ENCODE measurements at regions not wholly inside any gene's neighbourhood (a gene's known extent, or its start where the extent isn't known, plus 50 kb on each side); places are given as distances from the start of the nearest gene placed in this dataset.

DNA sequence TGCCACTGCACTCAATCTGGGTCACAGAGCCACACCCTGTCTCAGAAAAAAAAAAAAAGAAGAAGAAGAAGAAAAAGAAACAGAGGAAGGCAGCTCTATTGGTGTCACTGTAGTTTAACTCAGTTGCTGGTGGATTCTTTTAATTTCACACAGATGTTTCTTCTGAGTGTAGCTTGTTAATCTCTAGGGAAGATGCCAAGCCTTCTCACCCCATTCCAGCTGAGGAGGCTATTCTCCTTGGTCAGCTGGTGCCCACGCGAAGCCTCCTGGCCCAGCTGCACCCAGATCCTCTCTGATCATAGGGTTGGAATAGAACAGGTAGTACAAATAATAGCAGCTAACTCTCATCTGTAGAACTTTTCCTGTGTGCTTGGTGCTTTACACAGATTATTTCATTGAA is 113.8 kb upstream of the SPRY4 start:
- no CpG with 5 or more reads among the region's 2 CpGs for WGBS (ENCODE audit: insufficient coverage)
- ATAC-seq (replicated peaks in 1 of 4) (no peak), DNase-seq (no peak)
- H3K36me3 ChIP-seq (ENCODE audit: control insufficient read depth in 2 of 2, extremely low read depth in 1 of 2, insufficient read depth in 1 of 2, low read length in 1 of 2), result no peaks in the 10 kb centered on the region
- Mint-ChIP-seq H3K27me3 (peaks cover 0 to 6% of the 10 kb centered on the region in 2 donors), H3K9me3 (no peaks in the 10 kb centered on the region), H3K4me3 (no peak overlapping the region), H3K4me1 (peaks cover 36 to 45% (median 44%) of the 10 kb centered on the region in 3 donors), H3K36me3 (no peaks in the 10 kb centered on the region), H3K27ac (no peak overlapping the region)
- CTCF ChIA-PET, result interaction anchor here (0.7 to 0.8 kb wide), 3 partner anchors 18 to 111 kb away, joined by 3 to 6 read pairs (median 3); no protein-coding TSS in a partner anchor
- H3K27me3 ChIP-seq (replicated peaks in 1 of 2; ENCODE audit: control insufficient read depth in 2 of 2, extremely low read depth in 1 of 2, insufficient read depth in 2 of 2, low read length in 1 of 2), result no peaks in the 10 kb centered on the region
- H3K4me1 ChIP-seq (ENCODE audit: control insufficient read depth in 1 of 2, extremely low read depth in 1 of 2, insufficient read depth in 2 of 2, low read length in 2 of 2), result peaks cover 9 to 28% of the 10 kb centered on the region in 2 experiments
- H3K27ac ChIP-seq (ENCODE audit: low read length), result no peak overlapping the region
- H3K4me3 ChIP-seq (ENCODE audit: control insufficient read depth in 1 of 2, extremely low read depth in 1 of 2, low read length in 1 of 2), result no peak overlapping the region
- POLR2A ChIA-PET, result interaction anchor here (0.5 to 0.7 kb wide), 2 partner anchors 16 to 167 kb away, joined by 7 to 8 read pairs; no protein-coding TSS in a partner anchor
- no peaks in the 10 kb centered on the region for H3K9me3 ChIP-seq

DNA sequence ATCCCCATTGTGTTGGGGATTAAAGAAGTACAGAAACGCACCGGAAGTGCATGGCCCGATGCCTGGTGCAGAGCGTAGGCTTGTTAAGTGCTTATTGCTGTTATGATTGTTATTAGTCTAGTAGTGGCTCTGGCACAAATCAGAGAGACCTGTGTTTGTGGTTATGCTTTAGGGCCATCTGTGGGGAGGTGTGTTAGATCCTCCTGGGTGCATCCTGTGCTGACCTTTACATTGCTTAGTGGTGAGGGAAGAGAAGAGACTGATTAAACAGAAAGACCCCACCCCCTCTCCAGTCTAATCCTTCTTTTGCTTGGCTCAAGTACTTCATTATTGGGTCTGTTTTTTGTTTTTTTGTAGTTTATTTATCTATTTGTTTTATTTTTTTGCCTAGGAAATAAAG is 112.7 kb upstream of the SPRY4 start:
- no peak for DNase-seq
- Mint-ChIP-seq H3K9me3 (no peaks in the 10 kb centered on the region), H3K4me3 (no peak overlapping the region), H3K4me1 (peaks cover 46 to 55% (median 54%) of the 10 kb centered on the region in 3 donors), H3K27ac (no peak overlapping the region), H3K36me3 (no peaks in the 10 kb centered on the region), H3K27me3 (peaks cover 0 to 6% of the 10 kb centered on the region in 2 donors)
- H3K27ac ChIP-seq (ENCODE audit: low read length), result no peak overlapping the region
- no peaks in the 10 kb centered on the region for H3K36me3 ChIP-seq (ENCODE audit: control insufficient read depth in 2 of 2, extremely low read depth in 1 of 2, insufficient read depth in 1 of 2, low read length in 1 of 2)
- ChIA-PET POLR2A (no interaction called here), CTCF (interaction anchor here in 1 of 2 donors (0.6 kb wide), 1 partner anchor 108 kb away, joined by 4 read pairs; no protein-coding TSS in a partner anchor)
- peaks cover 18 to 39% of the 10 kb centered on the region in 2 experiments for H3K4me1 ChIP-seq (ENCODE audit: control insufficient read depth in 1 of 2, extremely low read depth in 1 of 2, insufficient read depth in 2 of 2, low read length in 2 of 2)
- no peak overlapping the region for H3K4me3 ChIP-seq (ENCODE audit: control insufficient read depth in 1 of 2, extremely low read depth in 1 of 2, low read length in 1 of 2)
- H3K27me3 ChIP-seq (replicated peaks in 1 of 2; ENCODE audit: control insufficient read depth in 2 of 2, extremely low read depth in 1 of 2, insufficient read depth in 2 of 2, low read length in 1 of 2), result no peaks in the 10 kb centered on the region
- no peak for ATAC-seq (replicated peaks in 1 of 4)
- WGBS (ENCODE audit: insufficient coverage), result 98% methylated on average over 4 of the region's 4 CpGs
- no peaks in the 10 kb centered on the region for H3K9me3 ChIP-seq

DNA sequence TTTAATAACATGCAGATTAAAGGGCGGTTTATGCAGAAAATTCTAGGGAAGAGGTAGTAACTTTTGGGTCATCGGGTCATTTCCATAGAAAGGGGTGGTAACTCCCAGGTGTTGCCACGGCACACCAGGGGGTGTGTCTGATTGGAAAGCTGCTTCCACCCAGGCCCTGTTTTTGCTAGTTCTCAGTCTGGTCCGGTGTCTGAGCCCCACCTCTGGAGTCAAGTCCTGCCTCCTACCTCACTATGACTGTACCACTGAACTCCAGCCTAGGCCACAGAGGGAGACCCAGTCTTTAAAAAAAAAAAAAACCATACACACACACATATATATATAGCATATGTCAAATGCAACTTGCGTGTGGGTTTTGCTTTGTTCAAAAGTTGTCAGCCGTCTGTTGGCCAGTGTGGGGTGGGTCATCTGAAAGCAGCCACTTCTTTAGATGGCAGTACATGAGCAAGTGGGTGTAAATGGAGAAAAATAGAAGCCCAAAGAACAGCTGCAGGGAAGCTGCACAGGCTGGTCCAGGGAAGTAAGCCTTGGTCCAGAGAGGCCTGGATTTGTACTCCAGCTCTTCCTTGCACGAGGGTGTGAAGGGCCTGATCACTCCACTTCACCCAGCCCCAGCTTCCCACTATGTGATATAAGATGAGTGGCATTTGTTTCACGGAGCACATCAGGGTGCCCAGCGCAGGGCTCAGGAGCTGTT is 110.7 kb upstream of the SPRY4 start:
- no peak overlapping the region for H3K4me3 Mint-ChIP-seq
- peaks cover 48 to 55% (median 55%) of the 10 kb centered on the region in 3 donors for H3K4me1 Mint-ChIP-seq
- no peak for ATAC-seq (replicated peaks in 1 of 4)
- no peaks in the 10 kb centered on the region for H3K27me3 Mint-ChIP-seq
- WGBS (ENCODE audit: insufficient coverage), result 89% methylated on average over 5 of the region's 9 CpGs
- Histone ChIP-seq H3K4me3 (ENCODE audit: control insufficient read depth in 1 of 2, extremely low read depth in 1 of 2, low read length in 1 of 2) (no peak overlapping the region), H3K4me1 (ENCODE audit: control insufficient read depth in 1 of 2, extremely low read depth in 1 of 2, insufficient read depth in 2 of 2, low read length in 2 of 2) (peaks cover 17 to 42% of the 10 kb centered on the region in 2 experiments), H3K36me3 (ENCODE audit: control insufficient read depth in 2 of 2, extremely low read depth in 1 of 2, insufficient read depth in 1 of 2, low read length in 1 of 2) (no peaks in the 10 kb centered on the region), H3K27ac (ENCODE audit: low read length) (no peak overlapping the region), H3K9me3 (no peaks in the 10 kb centered on the region), H3K27me3 (replicated peaks in 1 of 2; ENCODE audit: control insufficient read depth in 2 of 2, extremely low read depth in 1 of 2, insufficient read depth in 2 of 2, low read length in 1 of 2) (no peaks in the 10 kb centered on the region)
- POLR2A ChIA-PET, result interaction anchor here in 1 of 2 donors (0.6 kb wide), 2 partner anchors 13 to 107 kb away, joined by 5 to 10 read pairs; no protein-coding TSS in a partner anchor
- no peaks in the 10 kb centered on the region for H3K9me3 Mint-ChIP-seq
- H3K27ac Mint-ChIP-seq, result no peak overlapping the region
- no peaks in the 10 kb centered on the region for H3K36me3 Mint-ChIP-seq
- DNase-seq, result no peak
- CTCF ChIA-PET, result no interaction called here

DNA sequence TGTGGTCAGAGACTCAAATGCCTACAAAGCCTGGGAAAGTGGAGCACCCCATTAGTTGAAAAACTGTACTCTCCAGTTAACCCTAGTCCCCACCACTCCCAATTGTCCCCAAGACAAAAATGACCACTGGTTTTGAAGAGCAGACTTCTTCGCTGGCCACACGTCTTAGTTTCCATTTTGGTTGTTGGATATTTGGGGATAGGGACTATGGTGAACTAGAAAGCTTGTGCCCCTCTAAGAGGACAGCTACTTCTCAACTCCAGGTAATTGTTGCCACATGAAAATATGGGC is 109.4 kb upstream of the SPRY4 start:
- DNase-seq (no peak), ATAC-seq (replicated peaks in 1 of 4) (no peak)
- H3K27me3 ChIP-seq (replicated peaks in 1 of 2; ENCODE audit: control insufficient read depth in 2 of 2, extremely low read depth in 1 of 2, insufficient read depth in 2 of 2, low read length in 1 of 2), result no peaks in the 10 kb centered on the region
- Mint-ChIP-seq H3K36me3 (no peaks in the 10 kb centered on the region), H3K9me3 (no peaks in the 10 kb centered on the region), H3K4me1 (peaks cover 47 to 55% (median 54%) of the 10 kb centered on the region in 3 donors), H3K27ac (no peak overlapping the region), H3K27me3 (no peaks in the 10 kb centered on the region), H3K4me3 (no peak overlapping the region)
- CTCF ChIA-PET, result interaction anchor here in 1 of 2 donors (0.7 kb wide), 1 partner anchor 306 kb away, joined by 3 read pairs; no protein-coding TSS in a partner anchor
- no peak overlapping the region for H3K27ac ChIP-seq (ENCODE audit: low read length)
- peaks cover 17 to 46% of the 10 kb centered on the region in 2 experiments for H3K4me1 ChIP-seq (ENCODE audit: control insufficient read depth in 1 of 2, extremely low read depth in 1 of 2, insufficient read depth in 2 of 2, low read length in 2 of 2)
- H3K36me3 ChIP-seq (ENCODE audit: control insufficient read depth in 2 of 2, extremely low read depth in 1 of 2, insufficient read depth in 1 of 2, low read length in 1 of 2), result no peaks in the 10 kb centered on the region
- POLR2A ChIA-PET, result no interaction called here
- H3K4me3 ChIP-seq (ENCODE audit: control insufficient read depth in 1 of 2, extremely low read depth in 1 of 2, low read length in 1 of 2), result no peak overlapping the region
- WGBS (ENCODE audit: insufficient coverage), result no CpG with 5 or more reads among the region's 2 CpGs
- H3K9me3 ChIP-seq, result no peaks in the 10 kb centered on the region

DNA sequence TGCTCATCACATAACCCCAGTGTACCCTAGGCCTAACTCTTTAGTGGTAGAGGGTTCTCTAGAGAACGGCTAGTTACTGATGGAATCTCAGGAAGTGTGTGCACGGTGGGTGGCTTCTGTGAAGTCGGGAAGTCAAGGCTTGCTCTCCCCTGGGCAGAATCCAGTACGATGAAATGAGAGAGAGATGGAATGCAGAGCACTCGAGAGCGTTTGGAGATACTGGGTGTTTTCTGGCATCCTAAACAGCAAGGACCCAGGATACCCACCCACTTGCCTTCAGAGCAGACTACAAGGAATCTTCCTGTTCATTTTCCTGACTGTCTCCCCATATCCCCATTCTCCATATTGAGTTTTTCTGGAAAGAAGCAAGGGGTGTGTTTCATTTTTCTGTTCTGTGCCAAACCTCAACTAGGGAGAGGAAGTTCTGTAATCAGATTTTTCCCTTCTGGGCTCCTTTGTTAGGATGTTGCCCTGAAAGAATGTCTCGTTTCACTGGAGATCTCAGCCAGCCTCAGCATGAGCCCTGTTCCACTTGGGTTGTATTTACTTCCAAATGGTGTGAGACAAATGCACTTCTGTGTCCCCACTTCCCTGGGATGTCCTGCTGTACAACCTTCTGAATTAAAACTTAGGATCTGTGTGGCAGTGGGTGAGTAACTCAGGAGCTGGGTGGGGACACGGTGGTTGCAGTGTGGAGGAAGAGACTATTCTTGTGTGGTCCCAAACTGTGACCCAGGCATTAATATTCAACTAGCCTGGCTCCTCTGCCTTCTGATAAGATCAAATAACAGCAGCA is 108.9 kb upstream of the SPRY4 start:
- POLR2A ChIA-PET, result no interaction called here
- Mint-ChIP-seq H3K27ac (peak overlapping the region; percentile 81 to 92), H3K4me1 (peaks cover 42 to 53% (median 49%) of the 10 kb centered on the region in 3 donors), H3K36me3 (no peaks in the 10 kb centered on the region), H3K4me3 (peak overlapping the region in 1 of 3 donors; percentile 68), H3K27me3 (no peaks in the 10 kb centered on the region), H3K9me3 (no peaks in the 10 kb centered on the region)
- 64% methylated on average over 4 of the region's 8 CpGs for WGBS (ENCODE audit: insufficient coverage)
- no peak for DNase-seq
- Histone ChIP-seq H3K36me3 (ENCODE audit: control insufficient read depth in 2 of 2, extremely low read depth in 1 of 2, insufficient read depth in 1 of 2, low read length in 1 of 2) (no peaks in the 10 kb centered on the region), H3K4me1 (ENCODE audit: control insufficient read depth in 1 of 2, extremely low read depth in 1 of 2, insufficient read depth in 2 of 2, low read length in 2 of 2) (peaks cover 17 to 48% of the 10 kb centered on the region in 2 experiments), H3K27ac (ENCODE audit: low read length) (no peak overlapping the region), H3K9me3 (no peaks in the 10 kb centered on the region), H3K4me3 (ENCODE audit: control insufficient read depth in 1 of 2, extremely low read depth in 1 of 2, low read length in 1 of 2) (no peak overlapping the region), H3K27me3 (replicated peaks in 1 of 2; ENCODE audit: control insufficient read depth in 2 of 2, extremely low read depth in 1 of 2, insufficient read depth in 2 of 2, low read length in 1 of 2) (no peaks in the 10 kb centered on the region)
- CTCF ChIA-PET, result interaction anchor here in 1 of 2 donors (0.6 to 0.7 kb wide), 2 partner anchors 167 to 307 kb away, joined by 3 read pairs; no protein-coding TSS in a partner anchor
- ATAC-seq (replicated peaks in 1 of 4), result no peak

DNA sequence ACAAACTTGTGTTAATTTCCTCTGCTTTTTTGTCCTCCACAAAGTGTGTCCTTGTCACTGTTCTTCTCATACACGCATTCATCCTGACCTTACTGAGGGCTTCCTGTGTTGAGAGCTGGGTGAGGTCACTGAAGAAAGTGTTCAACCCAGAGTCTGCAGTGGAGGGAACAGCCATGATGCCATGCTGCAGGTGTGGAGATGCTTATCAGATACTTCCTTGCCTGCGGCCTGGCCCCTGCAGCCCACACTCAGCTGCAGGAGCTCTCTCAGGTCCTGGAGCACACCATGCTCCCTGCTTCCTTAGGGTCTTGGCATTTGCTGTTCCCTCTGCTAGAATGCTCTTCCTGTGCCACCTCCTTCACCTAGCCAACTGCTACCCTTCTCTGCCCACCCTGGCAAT is 108.1 kb upstream of the SPRY4 start:
- Histone ChIP-seq H3K27me3 (replicated peaks in 1 of 2; ENCODE audit: control insufficient read depth in 2 of 2, extremely low read depth in 1 of 2, insufficient read depth in 2 of 2, low read length in 1 of 2) (no peaks in the 10 kb centered on the region), H3K9me3 (no peaks in the 10 kb centered on the region), H3K4me3 (ENCODE audit: control insufficient read depth in 1 of 2, extremely low read depth in 1 of 2, low read length in 1 of 2) (peak overlapping the region in 1 of 2 donors; percentile 10), H3K4me1 (ENCODE audit: control insufficient read depth in 1 of 2, extremely low read depth in 1 of 2, insufficient read depth in 2 of 2, low read length in 2 of 2) (peaks cover 15 to 44% of the 10 kb centered on the region in 2 experiments), H3K36me3 (ENCODE audit: control insufficient read depth in 2 of 2, extremely low read depth in 1 of 2, insufficient read depth in 1 of 2, low read length in 1 of 2) (no peaks in the 10 kb centered on the region), H3K27ac (ENCODE audit: low read length) (peak overlapping the region; percentile 83)
- no peaks in the 10 kb centered on the region for H3K9me3 Mint-ChIP-seq
- no peaks in the 10 kb centered on the region for H3K27me3 Mint-ChIP-seq
- no peaks in the 10 kb centered on the region for H3K36me3 Mint-ChIP-seq
- peak; percentile 90 to 96 (median 92) for ATAC-seq (replicated peaks in 1 of 4)
- peaks cover 38 to 48% (median 41%) of the 10 kb centered on the region in 3 donors for H3K4me1 Mint-ChIP-seq
- ChIA-PET CTCF (interaction anchor here in 1 of 2 donors (0.6 kb wide), 1 partner anchor 166 kb away, joined by 3 read pairs; no protein-coding TSS in a partner anchor), POLR2A (interaction anchor here in 1 of 2 donors (0.5 to 1.2 kb wide), 2 partner anchors 11 to 13 kb away, joined by 4 read pairs; no protein-coding TSS in a partner anchor)
- H3K4me3 Mint-ChIP-seq, result peak overlapping the region; percentile 6 to 68 (median 31)
- H3K27ac Mint-ChIP-seq, result peak overlapping the region; percentile 81 to 92
- 0% methylated on average over 1 of the region's 2 CpGs for WGBS (ENCODE audit: insufficient coverage)
- DNase-seq, result peak in 34 of 35 experiments; percentile 34 to 79 (median 56)

Data from T-cell (primary cell).